WTC11 (cell line): ENCODE measurements at regions not wholly inside any gene's neighbourhood (a gene's known extent, or its start where the extent isn't known, plus 50 kb on each side); places are given as distances from the start of the nearest gene placed in this dataset.

ENCODE experiments used
- FOXP4 ChIP-seq: sonication (generic); formaldehyde crosslinking; IDR thresholded peaks from 2 replicates; pipeline ENCODE4 v1.8.0; 2022; ENCODE audit warnings: mild to moderate bottlenecking, missing genetic modification reagents
- GABPB1 ChIP-seq: sonication (generic); formaldehyde crosslinking; IDR thresholded peaks from 2 replicates; pipeline ENCODE4 v1.8.1; 2023; ENCODE audit warnings: mild to moderate bottlenecking, missing genetic modification reagents
- ZNF121 ChIP-seq: sonication (generic); formaldehyde crosslinking; IDR thresholded peaks from 2 replicates; pipeline ENCODE4 v1.8.0; 2023; ENCODE audit warnings: missing genetic modification reagents
- TF ChIP-seq, protein P1 (sequence below): sonication (generic); formaldehyde crosslinking; IDR thresholded peaks from 2 replicates; pipeline ENCODE4 v1.8.1; 2023; ENCODE audit warnings: mild to moderate bottlenecking, missing genetic modification reagents, moderate library complexity
- TF ChIP-seq, protein P2 (sequence below): fragments of 250-450 bp; sonication (Bioruptor Pico); IDR thresholded peaks from 2 replicates; pipeline ENCODE4 v1.9.0; 2021; ENCODE audit warnings: mild to moderate bottlenecking
- TF ChIP-seq, protein P3 (sequence below): fragments of 200-600 bp; IDR thresholded peaks from 2 replicates; pipeline ENCODE4 v1.8.0; 2022; ENCODE audit warnings: antibody characterized with exemption

DNA sequence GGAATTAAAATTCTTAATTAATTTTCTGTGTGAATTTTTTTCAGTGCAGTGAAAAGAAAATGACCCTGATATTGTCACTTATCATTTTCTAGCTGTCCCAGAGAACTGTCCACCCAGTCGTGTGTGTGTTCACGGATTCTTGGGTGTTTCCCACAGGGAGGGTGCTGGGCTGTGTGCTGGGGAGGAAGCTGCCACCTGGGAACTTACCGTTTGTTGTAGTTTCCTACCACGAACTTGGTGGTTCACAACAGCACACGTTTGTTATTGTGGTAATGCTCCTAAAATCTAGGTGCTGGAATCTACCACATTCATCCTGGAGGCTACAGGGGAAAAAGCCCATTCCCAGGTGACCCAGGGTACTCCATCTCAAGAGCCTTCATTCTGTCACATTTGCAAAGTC, 276.1 kb downstream of the GLRX3 start:
- TF ChIP-seq, protein P1, sequence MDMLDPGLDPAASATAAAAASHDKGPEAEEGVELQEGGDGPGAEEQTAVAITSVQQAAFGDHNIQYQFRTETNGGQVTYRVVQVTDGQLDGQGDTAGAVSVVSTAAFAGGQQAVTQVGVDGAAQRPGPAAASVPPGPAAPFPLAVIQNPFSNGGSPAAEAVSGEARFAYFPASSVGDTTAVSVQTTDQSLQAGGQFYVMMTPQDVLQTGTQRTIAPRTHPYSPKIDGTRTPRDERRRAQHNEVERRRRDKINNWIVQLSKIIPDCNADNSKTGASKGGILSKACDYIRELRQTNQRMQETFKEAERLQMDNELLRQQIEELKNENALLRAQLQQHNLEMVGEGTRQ (CRISPR knock-in tag), result no peak
- TF ChIP-seq, protein P2, sequence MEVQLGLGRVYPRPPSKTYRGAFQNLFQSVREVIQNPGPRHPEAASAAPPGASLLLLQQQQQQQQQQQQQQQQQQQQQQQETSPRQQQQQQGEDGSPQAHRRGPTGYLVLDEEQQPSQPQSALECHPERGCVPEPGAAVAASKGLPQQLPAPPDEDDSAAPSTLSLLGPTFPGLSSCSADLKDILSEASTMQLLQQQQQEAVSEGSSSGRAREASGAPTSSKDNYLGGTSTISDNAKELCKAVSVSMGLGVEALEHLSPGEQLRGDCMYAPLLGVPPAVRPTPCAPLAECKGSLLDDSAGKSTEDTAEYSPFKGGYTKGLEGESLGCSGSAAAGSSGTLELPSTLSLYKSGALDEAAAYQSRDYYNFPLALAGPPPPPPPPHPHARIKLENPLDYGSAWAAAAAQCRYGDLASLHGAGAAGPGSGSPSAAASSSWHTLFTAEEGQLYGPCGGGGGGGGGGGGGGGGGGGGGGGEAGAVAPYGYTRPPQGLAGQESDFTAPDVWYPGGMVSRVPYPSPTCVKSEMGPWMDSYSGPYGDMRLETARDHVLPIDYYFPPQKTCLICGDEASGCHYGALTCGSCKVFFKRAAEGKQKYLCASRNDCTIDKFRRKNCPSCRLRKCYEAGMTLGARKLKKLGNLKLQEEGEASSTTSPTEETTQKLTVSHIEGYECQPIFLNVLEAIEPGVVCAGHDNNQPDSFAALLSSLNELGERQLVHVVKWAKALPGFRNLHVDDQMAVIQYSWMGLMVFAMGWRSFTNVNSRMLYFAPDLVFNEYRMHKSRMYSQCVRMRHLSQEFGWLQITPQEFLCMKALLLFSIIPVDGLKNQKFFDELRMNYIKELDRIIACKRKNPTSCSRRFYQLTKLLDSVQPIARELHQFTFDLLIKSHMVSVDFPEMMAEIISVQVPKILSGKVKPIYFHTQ (CRISPR knock-in tag), result no peak
- TF ChIP-seq, protein P3, sequence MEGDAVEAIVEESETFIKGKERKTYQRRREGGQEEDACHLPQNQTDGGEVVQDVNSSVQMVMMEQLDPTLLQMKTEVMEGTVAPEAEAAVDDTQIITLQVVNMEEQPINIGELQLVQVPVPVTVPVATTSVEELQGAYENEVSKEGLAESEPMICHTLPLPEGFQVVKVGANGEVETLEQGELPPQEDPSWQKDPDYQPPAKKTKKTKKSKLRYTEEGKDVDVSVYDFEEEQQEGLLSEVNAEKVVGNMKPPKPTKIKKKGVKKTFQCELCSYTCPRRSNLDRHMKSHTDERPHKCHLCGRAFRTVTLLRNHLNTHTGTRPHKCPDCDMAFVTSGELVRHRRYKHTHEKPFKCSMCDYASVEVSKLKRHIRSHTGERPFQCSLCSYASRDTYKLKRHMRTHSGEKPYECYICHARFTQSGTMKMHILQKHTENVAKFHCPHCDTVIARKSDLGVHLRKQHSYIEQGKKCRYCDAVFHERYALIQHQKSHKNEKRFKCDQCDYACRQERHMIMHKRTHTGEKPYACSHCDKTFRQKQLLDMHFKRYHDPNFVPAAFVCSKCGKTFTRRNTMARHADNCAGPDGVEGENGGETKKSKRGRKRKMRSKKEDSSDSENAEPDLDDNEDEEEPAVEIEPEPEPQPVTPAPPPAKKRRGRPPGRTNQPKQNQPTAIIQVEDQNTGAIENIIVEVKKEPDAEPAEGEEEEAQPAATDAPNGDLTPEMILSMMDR, result no peak
- TF ChIP-seq ZNF121 (CRISPR knock-in tag) (no peak), GABPB1 (CRISPR knock-in tag) (no peak), FOXP4 (CRISPR knock-in tag) (no peak)
